IMR-90 (cell line): ENCODE measurements at regions not wholly inside any gene's neighbourhood (a gene's known extent, or its start where the extent isn't known, plus 50 kb on each side); places are given as distances from the start of the nearest gene placed in this dataset.

Source experiments
- BHLHE40 ChIP-seq: fragments of 150-350 bp; IDR thresholded peaks from 2 replicates; pipeline ENCODE4 v1.6.1; 2016; ENCODE audit warnings: mild to moderate bottlenecking, low read depth, low read length
- CHD1 ChIP-seq: IDR thresholded peaks from 2 replicates; pipeline ENCODE4 v1.6.1; 2012; ENCODE audit warnings: low read depth, low read length, improper control_type of control experiment
- FOS ChIP-seq: fragments of 150-350 bp; IDR thresholded peaks from 2 replicates; pipeline ENCODE4 v1.6.1; 2016; ENCODE audit warnings: low read depth, low read length
- MXI1 ChIP-seq: IDR thresholded peaks from 2 replicates; pipeline ENCODE4 v1.6.1; 2012; ENCODE audit warnings: low read depth, mild to moderate bottlenecking, low read length, moderate library complexity, borderline replicate concordance
- POLR2A ChIP-seq: IDR thresholded peaks from 2 replicates; pipeline ENCODE4 v1.6.1; 2012; ENCODE audit warnings: mild to moderate bottlenecking, low read depth, low read length
- RAD21 ChIP-seq: IDR thresholded peaks from 2 replicates; pipeline ENCODE4 v1.6.1; 2012; ENCODE audit warnings: low read length, improper control_type of control experiment
- RCOR1 ChIP-seq: IDR thresholded peaks from 2 replicates; pipeline ENCODE4 v1.6.1; 2012; ENCODE audit warnings: mild to moderate bottlenecking, low read length, improper control_type of control experiment; ENCODE audit not compliant: insufficient replicate concordance
- SMC3 ChIP-seq: fragments of 150-350 bp; IDR thresholded peaks from 2 replicates; pipeline ENCODE4 v1.6.1; 2016; ENCODE audit warnings: low read depth, mild to moderate bottlenecking, antibody characterized with exemption, low read length, moderate library complexity
- TF ChIP-seq, protein P1 (sequence below): conservative IDR thresholded peaks from 2 replicates; pipeline ENCODE4 v1.5.1; 2012; ENCODE audit warnings: mild to moderate bottlenecking, low read depth, low read length, improper control_type of control experiment
- TF ChIP-seq, protein P2 (sequence below): fragments of 150-350 bp; IDR thresholded peaks from 2 replicates; pipeline ENCODE4 v1.6.1; 2016; ENCODE audit warnings: low read depth, mild to moderate bottlenecking, low read length, moderate library complexity, borderline replicate concordance

DNA sequence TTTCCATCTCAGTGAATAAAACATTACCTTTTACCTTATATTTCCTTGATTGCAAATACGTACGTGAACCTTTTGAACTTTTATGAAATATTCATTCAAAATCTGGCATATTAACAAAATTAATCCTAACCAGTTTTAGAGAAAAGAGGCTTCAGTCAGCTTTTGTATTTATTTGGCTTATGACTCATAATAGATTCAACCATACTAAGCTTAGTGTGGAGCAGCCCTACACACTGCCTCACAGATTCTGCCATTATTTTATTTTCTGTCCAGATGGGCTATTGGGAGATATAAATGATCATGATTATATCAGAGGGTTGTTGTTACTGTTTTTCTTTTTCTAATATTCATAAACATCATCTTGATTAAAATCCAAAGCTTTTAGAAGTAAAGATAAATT, 325.5 kb downstream of the GPR37 start:
- TF ChIP-seq, protein P1, sequence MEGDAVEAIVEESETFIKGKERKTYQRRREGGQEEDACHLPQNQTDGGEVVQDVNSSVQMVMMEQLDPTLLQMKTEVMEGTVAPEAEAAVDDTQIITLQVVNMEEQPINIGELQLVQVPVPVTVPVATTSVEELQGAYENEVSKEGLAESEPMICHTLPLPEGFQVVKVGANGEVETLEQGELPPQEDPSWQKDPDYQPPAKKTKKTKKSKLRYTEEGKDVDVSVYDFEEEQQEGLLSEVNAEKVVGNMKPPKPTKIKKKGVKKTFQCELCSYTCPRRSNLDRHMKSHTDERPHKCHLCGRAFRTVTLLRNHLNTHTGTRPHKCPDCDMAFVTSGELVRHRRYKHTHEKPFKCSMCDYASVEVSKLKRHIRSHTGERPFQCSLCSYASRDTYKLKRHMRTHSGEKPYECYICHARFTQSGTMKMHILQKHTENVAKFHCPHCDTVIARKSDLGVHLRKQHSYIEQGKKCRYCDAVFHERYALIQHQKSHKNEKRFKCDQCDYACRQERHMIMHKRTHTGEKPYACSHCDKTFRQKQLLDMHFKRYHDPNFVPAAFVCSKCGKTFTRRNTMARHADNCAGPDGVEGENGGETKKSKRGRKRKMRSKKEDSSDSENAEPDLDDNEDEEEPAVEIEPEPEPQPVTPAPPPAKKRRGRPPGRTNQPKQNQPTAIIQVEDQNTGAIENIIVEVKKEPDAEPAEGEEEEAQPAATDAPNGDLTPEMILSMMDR = no peak
- TF ChIP-seq RCOR1 (no peak), BHLHE40 (no peak), POLR2A (no peak), MXI1 (no peak), SMC3 (no peak), FOS (peak; percentile 65), RAD21 (no peak), CHD1 (no peak)
- TF ChIP-seq, protein P2, sequence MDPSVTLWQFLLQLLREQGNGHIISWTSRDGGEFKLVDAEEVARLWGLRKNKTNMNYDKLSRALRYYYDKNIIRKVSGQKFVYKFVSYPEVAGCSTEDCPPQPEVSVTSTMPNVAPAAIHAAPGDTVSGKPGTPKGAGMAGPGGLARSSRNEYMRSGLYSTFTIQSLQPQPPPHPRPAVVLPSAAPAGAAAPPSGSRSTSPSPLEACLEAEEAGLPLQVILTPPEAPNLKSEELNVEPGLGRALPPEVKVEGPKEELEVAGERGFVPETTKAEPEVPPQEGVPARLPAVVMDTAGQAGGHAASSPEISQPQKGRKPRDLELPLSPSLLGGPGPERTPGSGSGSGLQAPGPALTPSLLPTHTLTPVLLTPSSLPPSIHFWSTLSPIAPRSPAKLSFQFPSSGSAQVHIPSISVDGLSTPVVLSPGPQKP = no peak
